MM.1S (cell line): ENCODE measurements at regions not wholly inside any gene's neighbourhood (a gene's known extent, or its start where the extent isn't known, plus 50 kb on each side); places are given as distances from the start of the nearest gene placed in this dataset.

Experiments used
- DNase-seq: peaks from one replicate; pipeline ENCODE4 v3.0.0-alpha.2; 2015
- H2AFZ ChIP-seq: fragments of 300-600 bp; sonication (generic); 2 replicates; pipeline ENCODE4 v1.6.0; 2016; ENCODE audit warnings: antibody characterized with exemption, low read length
- H3F3A ChIP-seq: fragments of 300-600 bp; sonication (generic); 2 replicates; pipeline ENCODE4 v1.6.1; 2016; ENCODE audit warnings: mild to moderate bottlenecking, antibody characterized with exemption, low read length, moderate library complexity, mixed read lengths; ENCODE audit not compliant: insufficient read depth
- H3K27ac ChIP-seq: fragments of 300-600 bp; sonication (generic); 2 replicates; pipeline ENCODE4 v1.5.1; 2016; ENCODE audit warnings: mild to moderate bottlenecking, low read length
- H3K27me3 ChIP-seq: fragments of 300-600 bp; sonication (generic); replicated peaks from 2 replicates; pipeline ENCODE4 v1.6.0; 2016; ENCODE audit warnings: low read length; ENCODE audit not compliant: insufficient read depth
- H3K36me3 ChIP-seq: fragments of 300-600 bp; sonication (generic); replicated peaks from 2 replicates; pipeline ENCODE4 v1.6.1; 2016; ENCODE audit warnings: mild to moderate bottlenecking, low read length, mixed read lengths; ENCODE audit not compliant: insufficient read depth
- H3K4me1 ChIP-seq: fragments of 300-600 bp; sonication (generic); 2 replicates; pipeline ENCODE4 v1.6.1; 2016; ENCODE audit warnings: low read length, mixed read lengths
- H3K4me2 ChIP-seq: fragments of 300-600 bp; sonication (generic); 2 replicates; pipeline ENCODE4 v1.6.0; 2016; ENCODE audit warnings: low read depth, low read length
- H3K4me3 ChIP-seq: fragments of 300-600 bp; sonication (generic); 2 replicates; pipeline ENCODE4 v1.5.1; 2016; ENCODE audit warnings: low read length, mixed read lengths
- H3K79me2 ChIP-seq: fragments of 300-600 bp; sonication (generic); 2 replicates; pipeline ENCODE4 v1.6.1; 2016; ENCODE audit warnings: mixed run types, low read length, mixed read lengths
- H3K9ac ChIP-seq: fragments of 300-600 bp; sonication (generic); 2 replicates; pipeline ENCODE4 v1.6.1; 2016; ENCODE audit warnings: low read length, mixed read lengths
- H3K9me2 ChIP-seq: fragments of 300-600 bp; sonication (generic); replicated peaks from 2 replicates; pipeline ENCODE4 v1.6.1; 2016; ENCODE audit warnings: mild to moderate bottlenecking, low read length, mixed read lengths; ENCODE audit not compliant: insufficient read depth
- H3K9me3 ChIP-seq: fragments of 300-600 bp; sonication (generic); replicated peaks from 2 replicates; pipeline ENCODE4 v1.6.1; 2016; ENCODE audit warnings: mild to moderate bottlenecking, low read length, mixed read lengths; ENCODE audit not compliant: insufficient read depth
- H4K20me1 ChIP-seq: fragments of 300-600 bp; sonication (generic); 2 replicates; pipeline ENCODE4 v1.6.1; 2016; ENCODE audit warnings: mild to moderate bottlenecking, low read length, moderate library complexity, mixed read lengths; ENCODE audit not compliant: insufficient read depth
- EZH2 ChIP-seq: fragments of 300-600 bp; sonication (generic); optimal IDR thresholded peaks from 2 replicates; pipeline ENCODE3; 2017; ENCODE audit warnings: low read depth, mild to moderate bottlenecking, antibody characterized with exemption, low read length, mixed read lengths
- EZH2phosphoT487 ChIP-seq: fragments of 300-600 bp; sonication (generic); IDR thresholded peaks from 2 replicates; pipeline ENCODE4 v1.6.1; 2018; ENCODE audit warnings: antibody characterized with exemption, low read length
- TF ChIP-seq, protein P1 (sequence below): fragments of 300-600 bp; sonication (generic); IDR thresholded peaks from 2 replicates; pipeline ENCODE4 v1.5.1; 2016; ENCODE audit warnings: antibody characterized with exemption, low read length, mixed read lengths

DNA sequence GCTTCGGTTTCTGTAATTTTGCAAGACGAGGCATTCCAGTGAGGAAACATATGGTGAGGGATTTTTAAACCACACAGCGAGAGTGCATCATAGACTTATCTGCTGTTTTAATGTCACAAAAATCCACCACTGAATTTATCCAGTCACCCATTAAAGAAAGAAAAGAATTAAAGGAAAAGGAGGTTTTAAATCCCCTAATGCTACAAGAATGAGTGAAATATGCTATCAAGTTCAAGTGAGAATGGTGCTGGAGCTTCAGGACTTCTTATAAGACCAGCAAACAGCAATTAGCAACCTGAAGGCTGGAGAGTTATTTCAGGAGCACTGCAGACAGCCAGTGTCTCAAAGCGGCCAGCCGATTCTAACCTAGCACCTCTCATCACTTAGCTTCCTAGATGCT is 439.1 kb upstream of the MGMT start:
- Histone ChIP-seq H3K27ac (peak overlapping the region; percentile 98), H2AFZ (peak overlapping the region; percentile 20; the same call in 1 of the 2 replicates), H3K4me2 (peak overlapping the region; percentile 82), H4K20me1 (no peaks in the 10 kb centered on the region), H3K4me3 (peak overlapping the region; percentile 35), H3F3A (peaks cover 25% of the 10 kb centered on the region), H3K79me2 (no peaks in the 10 kb centered on the region), H3K9me3 (no peaks in the 10 kb centered on the region), H3K4me1 (peaks cover 39% of the 10 kb centered on the region), H3K27me3 (no peaks in the 10 kb centered on the region), H3K9ac (peak overlapping the region; percentile 87), H3K9me2 (no peaks in the 10 kb centered on the region), H3K36me3 (no peaks in the 10 kb centered on the region)
- TF ChIP-seq EZH2: no peak
- no peak for TF ChIP-seq EZH2phosphoT487
- TF ChIP-seq, protein P1, sequence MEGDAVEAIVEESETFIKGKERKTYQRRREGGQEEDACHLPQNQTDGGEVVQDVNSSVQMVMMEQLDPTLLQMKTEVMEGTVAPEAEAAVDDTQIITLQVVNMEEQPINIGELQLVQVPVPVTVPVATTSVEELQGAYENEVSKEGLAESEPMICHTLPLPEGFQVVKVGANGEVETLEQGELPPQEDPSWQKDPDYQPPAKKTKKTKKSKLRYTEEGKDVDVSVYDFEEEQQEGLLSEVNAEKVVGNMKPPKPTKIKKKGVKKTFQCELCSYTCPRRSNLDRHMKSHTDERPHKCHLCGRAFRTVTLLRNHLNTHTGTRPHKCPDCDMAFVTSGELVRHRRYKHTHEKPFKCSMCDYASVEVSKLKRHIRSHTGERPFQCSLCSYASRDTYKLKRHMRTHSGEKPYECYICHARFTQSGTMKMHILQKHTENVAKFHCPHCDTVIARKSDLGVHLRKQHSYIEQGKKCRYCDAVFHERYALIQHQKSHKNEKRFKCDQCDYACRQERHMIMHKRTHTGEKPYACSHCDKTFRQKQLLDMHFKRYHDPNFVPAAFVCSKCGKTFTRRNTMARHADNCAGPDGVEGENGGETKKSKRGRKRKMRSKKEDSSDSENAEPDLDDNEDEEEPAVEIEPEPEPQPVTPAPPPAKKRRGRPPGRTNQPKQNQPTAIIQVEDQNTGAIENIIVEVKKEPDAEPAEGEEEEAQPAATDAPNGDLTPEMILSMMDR: no peak
- peak; percentile 74 for DNase-seq

DNA sequence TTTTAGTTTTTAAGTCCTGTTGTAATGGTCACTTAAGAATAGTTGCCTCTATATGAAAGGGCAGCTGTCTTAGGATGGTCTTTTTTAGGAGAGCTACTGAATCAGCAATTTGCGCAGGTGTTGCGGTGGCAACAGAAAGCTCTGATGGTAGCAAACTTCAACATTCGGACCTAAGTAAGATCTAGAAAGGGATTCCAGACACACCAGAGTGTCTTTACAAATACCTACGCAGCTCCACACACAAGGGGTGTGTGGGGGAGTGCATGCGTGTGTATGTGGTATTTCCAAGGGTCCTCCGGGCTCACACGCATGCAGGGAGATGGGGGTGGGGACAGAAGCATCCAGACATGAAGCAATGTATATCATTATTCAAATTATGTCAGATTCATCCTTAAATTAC is 438.6 kb upstream of the MGMT start:
- Histone ChIP-seq H3K36me3 (no peaks in the 10 kb centered on the region), H3K9me2 (no peaks in the 10 kb centered on the region), H3K4me2 (peak overlapping the region; percentile 82), H3K9ac (peak overlapping the region; percentile 87), H3F3A (peaks cover 25% of the 10 kb centered on the region), H3K27ac (peak overlapping the region; percentile 98), H3K27me3 (no peaks in the 10 kb centered on the region), H3K4me1 (peaks cover 39% of the 10 kb centered on the region), H2AFZ (no peak overlapping the region; the same call in 1 of the 2 replicates), H4K20me1 (no peaks in the 10 kb centered on the region), H3K4me3 (peak overlapping the region; percentile 35), H3K79me2 (no peaks in the 10 kb centered on the region), H3K9me3 (no peaks in the 10 kb centered on the region)
- peak; percentile 96 for DNase-seq
- TF ChIP-seq, protein P1: no peak
- TF ChIP-seq EZH2 (no peak), EZH2phosphoT487 (no peak)

DNA sequence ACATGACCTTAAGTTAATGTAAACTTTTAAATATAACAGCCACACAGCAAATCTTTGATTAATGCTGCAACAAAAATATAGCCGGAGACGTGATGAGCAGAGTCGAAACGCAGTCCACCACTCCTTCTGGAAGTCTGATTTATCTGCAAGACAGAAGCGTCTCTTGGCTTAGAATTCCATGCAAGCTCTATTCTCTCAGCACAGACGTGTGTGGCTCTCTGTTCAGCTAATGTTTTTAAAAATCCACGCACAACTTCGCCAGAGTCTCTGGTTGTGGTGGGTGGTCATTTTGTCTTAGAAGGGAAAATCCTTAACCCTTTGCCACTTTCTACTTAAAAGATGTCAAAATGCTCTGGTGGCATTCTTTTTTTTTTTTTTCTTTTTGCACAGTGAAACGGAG is 438.0 kb upstream of the MGMT start:
- Histone ChIP-seq H3K27me3 (no peaks in the 10 kb centered on the region), H3K9me3 (no peaks in the 10 kb centered on the region), H3K27ac (peak overlapping the region; percentile 98), H3K4me1 (peaks cover 39% of the 10 kb centered on the region), H3K9ac (peak overlapping the region; percentile 87), H3K79me2 (no peaks in the 10 kb centered on the region), H3F3A (peaks cover 25% of the 10 kb centered on the region), H3K9me2 (no peaks in the 10 kb centered on the region), H3K4me2 (peak overlapping the region; percentile 82), H3K4me3 (no peak overlapping the region; the same call in 1 of the 2 replicates), H2AFZ (no peak overlapping the region), H3K36me3 (no peaks in the 10 kb centered on the region), H4K20me1 (no peaks in the 10 kb centered on the region)
- TF ChIP-seq, protein P1: no peak
- no peak for TF ChIP-seq EZH2
- no peak for TF ChIP-seq EZH2phosphoT487
- no peak for DNase-seq
